ENCODE measurements at regions not wholly inside any gene's neighbourhood (a gene's known extent, or its start where the extent isn't known, plus 50 kb on each side); places are given as distances from the start of the nearest gene placed in this dataset.

- Mint-ChIP-seq H3K27me3 (ENCODE audit: unreplicated experiment) (no peaks in the 10 kb centered on the region), H3K4me3 (ENCODE audit: unreplicated experiment) (no peak overlapping the region), H3K27ac (ENCODE audit: unreplicated experiment) (no peak overlapping the region), H3K36me3 (ENCODE audit: unreplicated experiment) (peaks cover 6% of the 10 kb centered on the region), H3K4me1 (ENCODE audit: unreplicated experiment) (peaks cover 33% of the 10 kb centered on the region), H3K9me3 (ENCODE audit: unreplicated experiment) (no peaks in the 10 kb centered on the region)
- DNase-seq (ENCODE audit: extremely low spot score, unreplicated experiment) = no peak
- no peak for TF ChIP-seq CTCF (IDR thresholded peaks at IDR 0.05)
These were observed 657.5 kb downstream of the RFPL4B start for GRCh38 chr6:113004470-113005270.

- Mint-ChIP-seq H3K27ac (ENCODE audit: unreplicated experiment) (no peak overlapping the region), H3K27me3 (ENCODE audit: unreplicated experiment) (no peaks in the 10 kb centered on the region), H3K4me3 (ENCODE audit: unreplicated experiment) (no peak overlapping the region), H3K4me1 (ENCODE audit: unreplicated experiment) (peaks cover 51% of the 10 kb centered on the region), H3K9me3 (ENCODE audit: unreplicated experiment) (no peaks in the 10 kb centered on the region), H3K36me3 (ENCODE audit: unreplicated experiment) (peaks cover 6% of the 10 kb centered on the region)
- no peak for DNase-seq (ENCODE audit: extremely low spot score, unreplicated experiment)
- no peak for TF ChIP-seq CTCF (IDR thresholded peaks at IDR 0.05)
These were observed 659.4 kb downstream of the RFPL4B start for GRCh38 chr6:113006494-113006893.

- Mint-ChIP-seq H3K9me3 (ENCODE audit: unreplicated experiment) (no peaks in the 10 kb centered on the region), H3K4me1 (ENCODE audit: unreplicated experiment) (peaks cover 68% of the 10 kb centered on the region), H3K4me3 (ENCODE audit: unreplicated experiment) (no peak overlapping the region), H3K36me3 (ENCODE audit: unreplicated experiment) (peaks cover 3% of the 10 kb centered on the region), H3K27ac (ENCODE audit: unreplicated experiment) (peak overlapping the region; percentile 93), H3K27me3 (ENCODE audit: unreplicated experiment) (no peaks in the 10 kb centered on the region)
- TF ChIP-seq CTCF (IDR thresholded peaks at IDR 0.05) = no peak
- DNase-seq (ENCODE audit: extremely low spot score, unreplicated experiment) = no peak
These were observed 662.6 kb downstream of the RFPL4B start for GRCh38 chr6:113009682-113010081.

GRCh38 chr6:113010196-113010989 is 663.3 kb downstream of the RFPL4B start:
- Mint-ChIP-seq H3K4me3 (ENCODE audit: unreplicated experiment) (peak overlapping the region; percentile 32), H3K27ac (ENCODE audit: unreplicated experiment) (peak overlapping the region; percentile 93), H3K9me3 (ENCODE audit: unreplicated experiment) (no peaks in the 10 kb centered on the region), H3K27me3 (ENCODE audit: unreplicated experiment) (no peaks in the 10 kb centered on the region), H3K36me3 (ENCODE audit: unreplicated experiment) (peaks cover 3% of the 10 kb centered on the region), H3K4me1 (ENCODE audit: unreplicated experiment) (peaks cover 75% of the 10 kb centered on the region)
- no peak for TF ChIP-seq CTCF (IDR thresholded peaks at IDR 0.05)
- DNase-seq (ENCODE audit: extremely low spot score, unreplicated experiment) = no peak

- no peaks in the 10 kb centered on the region for H3K27me3 Mint-ChIP-seq (ENCODE audit: unreplicated experiment)
- no peaks in the 10 kb centered on the region for H3K9me3 Mint-ChIP-seq (ENCODE audit: unreplicated experiment)
- H3K36me3 Mint-ChIP-seq (ENCODE audit: unreplicated experiment) = peaks cover 3% of the 10 kb centered on the region
- H3K27ac Mint-ChIP-seq (ENCODE audit: unreplicated experiment) = peak overlapping the region; percentile 93
- peaks cover 80% of the 10 kb centered on the region for H3K4me1 Mint-ChIP-seq (ENCODE audit: unreplicated experiment)
- no peak overlapping the region for H3K4me3 Mint-ChIP-seq (ENCODE audit: unreplicated experiment)
- DNase-seq (ENCODE audit: extremely low spot score, unreplicated experiment) = no peak
- no peak for TF ChIP-seq CTCF (IDR thresholded peaks at IDR 0.05)
These were observed 664.3 kb downstream of the RFPL4B start for GRCh38 chr6:113011389-113011788.

All from osteocyte (in vitro differentiated cells).